ENCODE measurements at regions not wholly inside any gene's neighbourhood (a gene's known extent, or its start where the extent isn't known, plus 50 kb on each side); places are given as distances from the start of the nearest gene placed in this dataset.

- no peak for DNase-seq (ENCODE audit: low spot score)
- no peak overlapping the region for H3K27ac ChIP-seq
- TF ChIP-seq, protein P1, sequence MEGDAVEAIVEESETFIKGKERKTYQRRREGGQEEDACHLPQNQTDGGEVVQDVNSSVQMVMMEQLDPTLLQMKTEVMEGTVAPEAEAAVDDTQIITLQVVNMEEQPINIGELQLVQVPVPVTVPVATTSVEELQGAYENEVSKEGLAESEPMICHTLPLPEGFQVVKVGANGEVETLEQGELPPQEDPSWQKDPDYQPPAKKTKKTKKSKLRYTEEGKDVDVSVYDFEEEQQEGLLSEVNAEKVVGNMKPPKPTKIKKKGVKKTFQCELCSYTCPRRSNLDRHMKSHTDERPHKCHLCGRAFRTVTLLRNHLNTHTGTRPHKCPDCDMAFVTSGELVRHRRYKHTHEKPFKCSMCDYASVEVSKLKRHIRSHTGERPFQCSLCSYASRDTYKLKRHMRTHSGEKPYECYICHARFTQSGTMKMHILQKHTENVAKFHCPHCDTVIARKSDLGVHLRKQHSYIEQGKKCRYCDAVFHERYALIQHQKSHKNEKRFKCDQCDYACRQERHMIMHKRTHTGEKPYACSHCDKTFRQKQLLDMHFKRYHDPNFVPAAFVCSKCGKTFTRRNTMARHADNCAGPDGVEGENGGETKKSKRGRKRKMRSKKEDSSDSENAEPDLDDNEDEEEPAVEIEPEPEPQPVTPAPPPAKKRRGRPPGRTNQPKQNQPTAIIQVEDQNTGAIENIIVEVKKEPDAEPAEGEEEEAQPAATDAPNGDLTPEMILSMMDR (IDR thresholded peaks at IDR 0.05): no peak
- no peak overlapping the region for H3K4me3 ChIP-seq
These were observed 239.8 kb downstream of the TBX18 start for GRCh38 chr6:84524636-84525035.

DNA sequence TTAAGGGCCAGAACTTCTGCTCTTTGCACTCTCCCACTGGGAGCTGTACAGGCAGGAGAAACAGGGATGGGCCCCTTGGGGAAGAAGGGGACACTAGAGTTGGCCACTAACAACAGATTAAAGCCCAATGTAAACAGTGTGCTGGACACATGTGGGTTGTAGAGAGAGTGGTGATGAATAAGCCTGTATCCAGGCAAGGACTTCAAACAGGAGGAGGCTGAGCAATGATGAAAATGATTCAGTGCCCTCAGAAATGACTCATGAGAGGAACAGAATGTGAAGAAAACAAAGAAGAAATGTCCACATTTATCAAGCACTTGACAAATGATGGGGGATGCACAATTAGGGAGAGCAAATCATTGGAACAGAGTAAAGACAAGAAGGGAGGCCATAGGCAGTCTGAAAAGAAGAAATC, 242.3 kb downstream of the TBX18 start:
- TF ChIP-seq, protein P1 (IDR thresholded peaks at IDR 0.05): no peak
- H3K27ac ChIP-seq: peak overlapping the region in 1 of 2 donors; percentile 70
- no peak overlapping the region for H3K4me3 ChIP-seq
- no peak for DNase-seq (ENCODE audit: low spot score)

- TF ChIP-seq, protein P1 (IDR thresholded peaks at IDR 0.05): no peak
- H3K4me3 ChIP-seq: no peak overlapping the region
- H3K27ac ChIP-seq: no peak overlapping the region
- DNase-seq (ENCODE audit: low spot score): no peak
These were observed 242.9 kb downstream of the TBX18 start for GRCh38 chr6:84521511-84521910.

DNA sequence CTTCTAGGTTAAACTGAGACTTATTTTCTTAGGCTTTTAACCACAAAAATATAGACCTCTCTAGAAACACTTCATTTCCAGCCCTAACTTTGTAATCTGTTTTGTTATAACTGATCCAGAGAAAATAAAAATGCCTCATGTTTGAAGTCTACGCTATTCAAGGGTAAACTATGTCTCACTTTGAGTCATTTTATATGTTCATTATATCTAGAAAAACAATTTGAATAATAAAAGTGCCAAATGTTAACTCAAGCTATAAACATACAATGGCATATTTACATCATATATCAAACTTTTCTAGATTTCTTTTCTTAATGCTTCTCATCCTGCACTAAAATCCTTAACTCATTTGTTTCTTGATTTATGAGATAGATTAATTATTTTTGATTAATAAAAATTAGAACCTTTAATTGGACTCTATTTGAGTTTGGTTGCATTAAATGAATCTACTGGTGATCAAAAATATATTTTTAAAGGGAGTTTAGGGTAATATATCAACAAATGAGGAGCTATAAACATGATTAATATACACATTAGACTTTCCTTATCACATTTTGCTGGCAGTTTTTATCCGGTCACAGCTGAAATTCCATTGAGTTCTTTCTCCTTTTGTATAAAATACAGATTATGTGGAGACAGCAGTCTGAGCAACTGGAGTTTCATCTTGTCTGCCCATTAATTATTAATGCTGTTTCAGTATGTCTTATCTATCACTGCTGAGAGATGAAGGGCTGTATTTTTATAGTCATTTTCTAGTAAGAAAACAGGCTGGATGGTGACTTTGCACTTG, 246.5 kb downstream of the TBX18 start:
- H3K27ac ChIP-seq: no peak overlapping the region
- TF ChIP-seq, protein P1 (IDR thresholded peaks at IDR 0.05): no peak
- no peak for DNase-seq (ENCODE audit: low spot score)
- no peak overlapping the region for H3K4me3 ChIP-seq

DNA sequence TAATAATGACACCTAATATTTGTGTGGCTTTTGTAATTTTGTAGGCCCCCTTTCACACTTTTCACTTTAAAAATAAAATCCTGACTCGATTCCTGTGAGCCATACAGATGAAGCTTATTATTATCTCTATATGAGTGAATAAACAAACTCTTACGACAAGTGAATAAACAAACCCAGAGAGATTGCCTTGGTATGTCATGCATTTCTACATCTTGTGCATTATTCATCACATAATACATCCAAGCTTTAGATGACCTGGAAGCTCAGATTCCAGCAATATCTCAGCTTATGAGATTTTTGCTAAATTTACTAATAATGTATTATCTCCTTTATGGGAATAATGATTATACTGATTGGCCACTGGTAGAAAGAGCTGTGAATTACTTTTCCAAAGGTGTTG, 248.2 kb downstream of the TBX18 start:
- no peak for DNase-seq (ENCODE audit: low spot score)
- H3K27ac ChIP-seq: no peak overlapping the region
- TF ChIP-seq, protein P1 (IDR thresholded peaks at IDR 0.05): no peak
- no peak overlapping the region for H3K4me3 ChIP-seq

DNA sequence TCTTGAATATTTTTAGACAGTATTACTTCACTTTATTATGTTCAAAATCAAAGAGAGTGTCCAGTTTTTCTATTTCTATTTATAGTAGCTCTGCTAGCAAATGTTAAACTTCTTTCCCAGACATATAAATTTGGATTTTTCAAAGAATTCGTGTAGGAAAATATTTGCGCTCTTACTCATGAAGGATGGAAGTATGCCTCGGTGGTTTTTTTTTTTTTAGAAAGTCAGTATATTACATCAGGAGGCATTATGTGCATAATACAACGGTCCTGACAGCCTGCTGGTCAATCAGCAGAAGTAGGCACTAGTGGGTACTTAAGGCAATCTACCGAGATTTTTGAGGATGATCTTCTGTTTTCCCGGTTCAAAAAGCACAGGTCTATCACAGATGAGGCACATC, 249.3 kb downstream of the TBX18 start:
- peak overlapping the region; percentile 37 for H3K4me3 ChIP-seq
- TF ChIP-seq, protein P1 (IDR thresholded peaks at IDR 0.05): no peak
- no peak for DNase-seq (ENCODE audit: low spot score)
- peak overlapping the region; percentile 38 to 73 for H3K27ac ChIP-seq

All from coronary artery (tissue), 2 donors.